Activated CD8-positive, alpha-beta memory T cell treated with anti-CD3 and anti-CD28 coated beads, Interleukin-2, amount 50 U/mL, for 4 hours (primary cell): ENCODE measurements at regions not wholly inside any gene's neighbourhood (a gene's known extent, or its start where the extent isn't known, plus 50 kb on each side); places are given as distances from the start of the nearest gene placed in this dataset.

ENCODE experiments used
- DNase-seq: peaks from one replicate; pipeline ENCODE4 v3.0.0-alpha.2; 2020

- DNase-seq, result no peak
These were observed 257.2 kb downstream of the CYRIA start for GRCh38 chr2:16408331-16409005.

GRCh38 chr2:16407358-16407757, 258.3 kb downstream of the CYRIA start:
- DNase-seq, result no peak

- no peak for DNase-seq
These were observed 258.9 kb downstream of the CYRIA start for GRCh38 chr2:16406496-16407289.

GRCh38 chr2:16405551-16405950, 260.1 kb downstream of the CYRIA start:
- no peak for DNase-seq

DNA sequence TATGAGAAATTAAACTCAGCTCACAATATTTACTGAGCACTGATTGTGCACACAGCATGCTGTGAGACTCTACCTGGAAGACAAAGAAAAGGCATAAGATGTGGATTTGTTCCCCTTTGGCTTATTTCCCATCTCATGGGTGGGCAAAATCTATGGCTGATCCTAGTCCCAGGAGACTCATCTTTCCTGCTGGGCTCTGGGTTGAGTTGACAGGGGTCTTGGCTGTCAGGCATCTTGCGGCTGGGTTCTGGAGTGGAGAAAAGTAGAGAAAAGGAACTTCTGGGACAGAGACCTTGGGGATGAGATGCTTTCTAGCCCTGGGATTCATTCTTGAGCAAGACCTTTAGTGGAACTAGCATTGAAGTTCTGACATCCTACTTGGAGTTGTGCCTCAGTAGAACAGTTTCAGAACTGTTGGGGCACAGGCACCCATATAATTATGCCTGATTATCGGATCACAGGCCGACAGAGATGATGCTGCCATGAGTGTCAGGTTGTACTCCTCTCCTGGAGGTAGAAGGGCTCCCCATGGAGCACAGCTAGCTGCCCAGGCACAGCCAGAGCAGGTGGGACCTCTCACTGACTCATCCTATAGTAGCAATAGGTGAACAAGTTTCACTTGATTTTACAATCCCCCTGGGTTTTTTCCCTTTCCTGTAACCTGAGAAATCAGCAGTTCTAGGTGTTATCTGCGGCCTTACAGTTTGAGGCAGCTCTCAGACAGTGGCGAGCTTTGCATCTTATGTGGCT, 260.9 kb downstream of the CYRIA start:
- no peak for DNase-seq

DNA sequence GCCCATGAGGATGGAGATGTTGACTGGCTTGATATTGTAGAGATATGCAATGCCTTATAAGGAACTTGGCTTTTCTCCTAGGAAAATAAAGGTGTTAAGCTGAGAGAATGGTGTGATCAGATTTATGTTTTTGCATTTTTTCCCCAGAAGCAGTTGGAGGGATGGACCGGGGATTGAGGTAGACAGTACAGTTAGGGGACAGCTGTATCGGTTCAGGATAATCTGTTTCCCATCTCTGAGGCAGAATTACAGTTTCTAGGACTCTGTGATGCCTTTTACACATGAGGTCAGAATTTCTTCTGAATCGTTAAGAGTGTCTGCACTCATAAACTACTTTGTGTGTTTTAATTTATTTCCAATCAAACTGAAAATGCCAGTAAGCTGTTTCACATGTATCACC, 261.5 kb downstream of the CYRIA start:
- no peak for DNase-seq

DNA sequence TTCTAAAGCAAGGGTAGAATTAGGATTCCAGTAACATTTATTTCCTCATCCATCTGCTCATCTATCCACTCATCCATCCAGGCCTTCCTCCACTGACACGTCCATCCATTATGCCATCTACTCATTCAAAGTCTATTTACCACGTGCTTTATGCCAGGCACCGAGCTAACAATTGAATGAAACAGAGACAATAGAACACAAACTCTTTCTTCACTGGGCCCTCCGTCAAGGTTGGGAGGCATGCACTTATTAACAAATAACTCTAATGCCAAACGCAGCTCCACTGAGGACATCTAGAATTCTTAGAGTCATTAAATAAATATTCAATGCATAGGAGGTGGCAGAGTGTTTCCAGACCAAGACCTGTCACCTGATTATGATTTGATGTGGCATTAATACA, 262.7 kb downstream of the CYRIA start:
- DNase-seq, result no peak

DNA sequence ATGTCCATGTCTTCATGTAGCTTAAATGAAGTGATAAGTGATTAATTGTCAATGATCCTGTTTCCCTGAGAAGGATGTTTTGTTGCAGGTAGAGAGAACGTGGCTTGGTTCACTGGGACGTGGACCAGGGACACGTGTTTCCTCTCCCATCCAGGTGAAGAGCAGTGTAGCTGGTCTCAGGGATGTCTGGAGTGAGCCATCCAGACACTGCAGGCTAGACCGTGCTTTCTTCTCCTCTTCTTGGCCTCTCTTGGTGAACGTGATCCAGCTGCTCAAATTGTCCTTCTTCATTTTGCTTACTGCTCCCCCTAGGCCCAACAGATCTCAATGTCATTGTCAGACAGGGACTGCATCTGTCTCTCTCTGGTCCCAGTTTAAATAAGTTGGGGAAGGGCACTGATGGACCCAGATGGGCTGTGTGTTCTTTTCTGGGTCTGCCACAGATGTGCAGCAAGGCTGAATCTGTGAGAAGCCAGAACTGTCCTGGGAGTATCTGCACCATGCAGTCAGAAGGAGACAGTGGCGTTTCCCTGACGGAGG, 263.8 kb downstream of the CYRIA start:
- no peak for DNase-seq

GRCh38 chr2:16400127-16400623, 265.5 kb downstream of the CYRIA start:
- DNase-seq, result no peak

GRCh38 chr2:16398486-16399043, 267.1 kb downstream of the CYRIA start:
- DNase-seq, result no peak

GRCh38 chr2:16397681-16398475, 267.8 kb downstream of the CYRIA start:
- no peak for DNase-seq

GRCh38 chr2:16396986-16397385, 268.6 kb downstream of the CYRIA start:
- no peak for DNase-seq

GRCh38 chr2:16396171-16396570, 269.5 kb downstream of the CYRIA start:
- no peak for DNase-seq

GRCh38 chr2:16395601-16396000, 270.0 kb downstream of the CYRIA start:
- no peak for DNase-seq

GRCh38 chr2:16394986-16395550, 270.6 kb downstream of the CYRIA start:
- no peak for DNase-seq

DNA sequence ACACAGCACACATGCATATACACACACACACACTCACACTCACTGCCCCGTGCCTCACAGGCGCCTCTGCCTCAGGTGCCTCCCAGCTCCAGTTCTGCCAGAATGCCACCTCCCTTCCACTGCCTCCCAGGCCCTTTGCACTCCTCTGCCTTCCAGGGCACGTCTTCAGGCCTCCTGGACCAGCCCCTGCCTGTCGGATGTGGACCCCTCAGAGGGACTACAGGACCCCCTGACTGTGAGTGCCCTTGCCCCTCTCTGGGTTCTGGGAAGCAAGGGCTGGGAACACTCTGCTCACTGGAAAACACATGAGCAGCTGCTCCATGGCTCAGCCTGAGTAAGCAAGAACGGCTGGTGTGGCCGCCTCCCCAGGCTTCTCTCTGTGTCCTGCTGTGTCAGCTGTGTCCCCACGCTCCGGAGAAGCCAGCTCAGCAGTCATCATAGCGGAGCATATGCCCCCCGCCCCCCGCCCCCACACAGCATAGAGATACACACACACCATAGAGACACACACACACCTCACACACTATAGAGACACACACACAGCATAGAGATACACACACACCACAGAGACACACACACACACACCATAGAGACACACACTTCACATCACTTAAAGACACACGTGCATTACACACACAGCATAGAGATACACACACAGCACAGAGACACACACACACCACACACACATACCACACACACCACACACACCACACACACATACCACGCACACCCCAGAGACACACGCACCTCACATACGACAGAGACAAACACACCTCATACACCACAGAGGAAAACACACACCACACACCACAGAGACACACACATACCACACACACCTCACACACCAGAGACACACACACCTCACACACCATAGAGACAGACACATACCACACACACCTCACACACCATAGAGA, 271.3 kb downstream of the CYRIA start:
- DNase-seq, result no peak

- no peak for DNase-seq
These were observed 272.0 kb downstream of the CYRIA start for GRCh38 chr2:16393500-16394071.

- DNase-seq, result no peak
These were observed 272.8 kb downstream of the CYRIA start for GRCh38 chr2:16392647-16393499.

GRCh38 chr2:16391986-16392385, 273.6 kb downstream of the CYRIA start:
- DNase-seq, result no peak
